ENCODE measurements at regions not wholly inside any gene's neighbourhood (a gene's known extent, or its start where the extent isn't known, plus 50 kb on each side); places are given as distances from the start of the nearest gene placed in this dataset.

DNA sequence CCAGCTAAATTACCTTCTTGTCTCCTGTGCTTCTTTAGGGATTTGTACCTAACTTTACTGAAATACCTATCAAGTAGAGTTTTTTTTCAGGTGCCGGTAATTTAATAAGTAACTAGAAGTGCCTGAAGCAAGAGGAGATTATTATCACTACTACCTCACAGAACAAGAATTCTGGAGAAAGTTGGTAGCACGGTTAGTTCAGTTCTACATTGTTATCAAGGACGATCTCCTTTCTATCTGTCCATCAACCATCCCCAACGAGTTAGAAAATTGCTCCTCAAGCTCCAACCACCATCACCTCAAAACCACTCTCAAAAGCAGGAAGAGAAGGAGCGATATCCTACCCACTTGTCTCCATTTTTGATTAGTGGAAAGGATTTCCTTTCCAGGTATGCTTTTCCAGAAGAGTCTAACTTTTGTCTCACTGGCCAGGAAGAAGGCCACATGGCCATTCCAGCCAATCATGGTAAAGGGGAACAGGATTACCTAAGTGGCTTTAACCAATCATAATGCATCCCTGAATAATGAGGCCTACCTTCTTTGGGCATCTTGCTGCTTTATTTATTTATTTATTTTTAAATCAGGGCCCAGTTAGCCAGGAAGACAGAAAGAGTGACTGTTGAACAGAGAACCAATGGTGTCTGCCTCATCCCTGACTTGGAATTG lies 265.2 kb downstream of the SNX13 start:
- TF ChIP-seq, protein P1, sequence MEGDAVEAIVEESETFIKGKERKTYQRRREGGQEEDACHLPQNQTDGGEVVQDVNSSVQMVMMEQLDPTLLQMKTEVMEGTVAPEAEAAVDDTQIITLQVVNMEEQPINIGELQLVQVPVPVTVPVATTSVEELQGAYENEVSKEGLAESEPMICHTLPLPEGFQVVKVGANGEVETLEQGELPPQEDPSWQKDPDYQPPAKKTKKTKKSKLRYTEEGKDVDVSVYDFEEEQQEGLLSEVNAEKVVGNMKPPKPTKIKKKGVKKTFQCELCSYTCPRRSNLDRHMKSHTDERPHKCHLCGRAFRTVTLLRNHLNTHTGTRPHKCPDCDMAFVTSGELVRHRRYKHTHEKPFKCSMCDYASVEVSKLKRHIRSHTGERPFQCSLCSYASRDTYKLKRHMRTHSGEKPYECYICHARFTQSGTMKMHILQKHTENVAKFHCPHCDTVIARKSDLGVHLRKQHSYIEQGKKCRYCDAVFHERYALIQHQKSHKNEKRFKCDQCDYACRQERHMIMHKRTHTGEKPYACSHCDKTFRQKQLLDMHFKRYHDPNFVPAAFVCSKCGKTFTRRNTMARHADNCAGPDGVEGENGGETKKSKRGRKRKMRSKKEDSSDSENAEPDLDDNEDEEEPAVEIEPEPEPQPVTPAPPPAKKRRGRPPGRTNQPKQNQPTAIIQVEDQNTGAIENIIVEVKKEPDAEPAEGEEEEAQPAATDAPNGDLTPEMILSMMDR (IDR thresholded peaks at IDR 0.05 in 4 of 5, conservative IDR thresholded peaks at IDR 0.05 in 1 of 5), result no peak
- TF ChIP-seq POLR2A (IDR thresholded peaks at IDR 0.05), result no peak
